Retinal pigment epithelial cell (primary cell): ENCODE measurements at regions not wholly inside any gene's neighbourhood (a gene's known extent, or its start where the extent isn't known, plus 50 kb on each side); places are given as distances from the start of the nearest gene placed in this dataset.
"Not testable (repeated sequence)": the region's sequence is repeated elsewhere in the genome, so short reads cannot be mapped to it uniquely, and the experiment has no call there.

Source experiments
- DNase-seq: peaks from one replicate; pipeline ENCODE4 v3.0.0-alpha.2; 2010; ENCODE audit warnings: low read depth
- H3K4me3 ChIP-seq: 2 replicates; pipeline ENCODE4 v1.5.1; 2011; ENCODE audit warnings: mild to moderate bottlenecking, low read length, control low read depth, moderate library complexity
- CTCF ChIP-seq: conservative IDR thresholded peaks from 2 replicates; pipeline ENCODE4 v1.5.1; 2011; ENCODE audit warnings: low read depth, low read length, control low read depth, inconsistent platforms

- no peak for TF ChIP-seq CTCF
- no peak overlapping the region for H3K4me3 ChIP-seq
- DNase-seq, result no peak
These were observed 220.5 kb downstream of the FOXD4L6 start for GRCh38 chr9:40907657-40908624.

- not testable (repeated sequence) for DNase-seq, H3K4me3 ChIP-seq
These were observed 221.6 kb downstream of the FOXD4L6 start for GRCh38 chr9:40906879-40907278.

- H3K4me3 ChIP-seq, DNase-seq: not testable (repeated sequence)
These were observed 236.2 kb downstream of the FOXD4L6 start for GRCh38 chr9:40892315-40892714.

GRCh38 chr9:40885858-40886257, 242.6 kb downstream of the FOXD4L6 start:
- not testable (repeated sequence) for DNase-seq, H3K4me3 ChIP-seq

GRCh38 chr9:40884902-40885490, 243.5 kb downstream of the FOXD4L6 start:
- DNase-seq, H3K4me3 ChIP-seq: not testable (repeated sequence)

- H3K4me3 ChIP-seq, result no peak overlapping the region
- no peak for TF ChIP-seq CTCF
- no peak for DNase-seq
These were observed 244.2 kb downstream of the FOXD4L6 start for GRCh38 chr9:40884072-40884901.

GRCh38 chr9:40883423-40884071, 244.9 kb downstream of the FOXD4L6 start:
- not testable (repeated sequence) for DNase-seq

GRCh38 chr9:40873753-40874295, 254.7 kb downstream of the FOXD4L6 start:
- not testable (repeated sequence) for H3K4me3 ChIP-seq, DNase-seq

More at GRCh38 chr9:40883423-40884071, 244.9 kb downstream of the FOXD4L6 start:
- H3K4me3 ChIP-seq, result not testable (repeated sequence)

- DNase-seq, H3K4me3 ChIP-seq: not testable (repeated sequence)
These were observed 260.0 kb downstream of the FOXD4L6 start for GRCh38 chr9:40868437-40868836.
